Body of pancreas (tissue), 4 donors: ENCODE measurements at regions not wholly inside any gene's neighbourhood (a gene's known extent, or its start where the extent isn't known, plus 50 kb on each side); places are given as distances from the start of the nearest gene placed in this dataset.

Source experiments
- CTCF ChIP-seq, 7 experiments: fragments of 450-650 bp in 4 of 7; fragments of 200-600 bp in 3 of 7; sonication (generic) in 3 of 7; IDR thresholded peaks; one replicate each; pipeline ENCODE4 v1.5.1; 2016 to 2019; ENCODE audit warnings: antibody characterized with exemption in 7 of 7
- POLR2A ChIP-seq, 3 donors: fragments of 450-650 bp; IDR thresholded peaks; one replicate each; pipeline ENCODE4 v1.6.1; 2016; ENCODE audit warnings: antibody characterized with exemption in 3 of 3, mild to moderate bottlenecking in 2 of 3

DNA sequence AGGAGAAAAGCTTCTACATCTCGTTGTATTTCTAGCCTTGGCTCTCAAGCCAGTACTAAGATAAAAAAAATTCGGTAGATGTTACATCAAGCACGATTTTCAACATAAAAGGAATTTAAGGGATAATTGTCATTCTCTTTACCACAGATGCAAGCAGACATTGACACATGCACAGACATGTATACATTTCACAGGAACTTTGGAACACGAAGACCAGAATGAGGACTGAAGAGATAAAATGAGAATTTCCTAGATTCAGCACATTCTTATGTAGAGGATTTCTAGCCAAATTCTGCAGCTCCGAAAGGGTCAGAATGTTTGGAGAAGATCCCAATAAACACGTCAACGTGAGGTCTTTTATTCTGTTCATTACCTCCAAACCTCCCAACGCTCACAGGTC is 284.5 kb upstream of the ARGLU1 start:
- TF ChIP-seq CTCF (IDR thresholded peaks at IDR 0.05) (no peak), POLR2A (IDR thresholded peaks at IDR 0.05) (no peak)
